GM18870 (cell line): ENCODE measurements at regions not wholly inside any gene's neighbourhood (a gene's known extent, or its start where the extent isn't known, plus 50 kb on each side); places are given as distances from the start of the nearest gene placed in this dataset.
"Not testable (repeated sequence)": the region's sequence is repeated elsewhere in the genome, so short reads cannot be mapped to it uniquely, and the experiment has no call there.

ENCODE experiments used
- ATAC-seq: cut with Tn5 transposase; IDR thresholded peaks from one replicate; pipeline ENCODE4 v1.9.1; 2021; ENCODE audit warnings: moderate library complexity; ENCODE audit not compliant: unreplicated experiment

DNA sequence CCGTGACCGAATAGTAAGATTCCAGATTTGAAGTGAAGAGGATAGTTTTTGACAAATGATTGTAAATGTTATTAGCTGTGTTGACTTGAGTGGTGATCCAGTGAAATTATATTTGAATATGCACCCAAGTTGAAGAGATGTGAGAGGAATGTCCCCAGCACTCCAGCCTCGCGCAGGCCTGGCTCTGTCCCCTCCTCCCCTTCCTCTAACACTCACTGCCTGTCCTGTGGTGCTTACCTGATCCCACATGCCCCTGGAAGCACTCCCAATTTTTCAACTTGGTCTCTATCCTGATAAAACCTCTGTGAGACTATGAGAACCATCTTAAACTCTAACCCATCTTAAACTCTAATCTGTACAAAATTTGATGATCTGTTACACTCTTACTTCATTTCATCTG, 154.7 kb upstream of the LRP1B start:
- ATAC-seq: no peak

GRCh38 chr2:142284336-142284735, 153.5 kb upstream of the LRP1B start:
- not testable (repeated sequence) for ATAC-seq

- ATAC-seq: no peak
Measured at GRCh38 chr2:142280831-142281230, 150.0 kb upstream of the LRP1B start.

- no peak for ATAC-seq
Measured at GRCh38 chr2:142270990-142271389, 140.2 kb upstream of the LRP1B start.

DNA sequence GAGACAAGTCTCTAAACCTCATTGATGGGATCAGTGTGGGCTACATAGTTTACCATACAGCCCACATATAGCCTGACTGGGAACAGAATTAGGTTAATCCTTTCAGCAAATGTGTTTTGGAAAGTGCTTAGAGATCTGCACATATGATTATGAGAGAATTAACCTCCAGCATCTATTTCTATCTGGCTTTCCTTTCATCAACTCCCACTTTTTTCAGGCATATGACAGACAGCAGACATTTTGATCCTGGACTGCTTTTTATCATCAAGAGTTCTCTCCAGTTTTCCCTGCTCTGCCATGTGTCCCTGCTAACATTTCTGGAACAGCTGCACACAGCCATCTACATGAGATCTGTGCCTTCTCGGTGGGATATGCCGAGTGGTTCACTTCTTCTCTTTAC, 139.5 kb upstream of the LRP1B start:
- no peak for ATAC-seq

DNA sequence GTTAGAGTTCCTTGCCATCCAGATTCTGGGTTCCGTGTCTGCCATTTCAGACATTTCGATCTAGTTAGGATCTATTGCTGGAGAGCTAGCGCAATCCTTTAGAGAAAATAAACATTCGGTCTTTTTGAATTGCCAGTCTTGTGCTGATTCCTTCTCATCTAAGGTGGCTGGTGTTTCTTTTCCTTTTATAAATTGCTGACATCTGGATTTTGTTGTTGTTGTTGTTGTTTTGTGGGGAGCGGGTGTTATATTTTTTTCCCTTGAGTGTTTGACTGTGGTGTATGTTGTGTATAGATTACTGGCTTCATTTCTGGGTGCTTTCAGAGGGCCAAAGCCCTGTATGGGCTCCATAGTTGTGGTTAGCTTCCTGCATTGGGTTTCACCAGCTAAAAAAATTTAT, 128.5 kb upstream of the LRP1B start:
- ATAC-seq: no peak

DNA sequence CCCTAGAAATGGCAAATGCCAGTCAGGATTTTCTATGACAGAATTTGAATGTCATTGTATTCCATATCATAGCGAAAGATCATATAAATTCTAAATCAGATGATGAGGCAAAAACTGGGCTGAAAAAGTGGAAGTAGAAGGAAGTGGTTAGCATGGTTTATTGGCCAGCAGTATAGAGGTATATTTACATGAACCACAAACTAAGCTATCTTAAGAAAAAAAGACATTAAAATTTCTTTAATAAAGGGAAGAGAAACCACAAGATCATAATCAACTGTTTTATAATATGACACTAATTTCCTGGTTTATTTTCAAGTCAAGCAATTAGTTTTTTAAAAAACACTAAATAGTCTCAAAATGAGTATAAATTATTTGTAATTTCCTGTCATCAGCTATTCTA, 123.2 kb upstream of the LRP1B start:
- ATAC-seq: no peak

DNA sequence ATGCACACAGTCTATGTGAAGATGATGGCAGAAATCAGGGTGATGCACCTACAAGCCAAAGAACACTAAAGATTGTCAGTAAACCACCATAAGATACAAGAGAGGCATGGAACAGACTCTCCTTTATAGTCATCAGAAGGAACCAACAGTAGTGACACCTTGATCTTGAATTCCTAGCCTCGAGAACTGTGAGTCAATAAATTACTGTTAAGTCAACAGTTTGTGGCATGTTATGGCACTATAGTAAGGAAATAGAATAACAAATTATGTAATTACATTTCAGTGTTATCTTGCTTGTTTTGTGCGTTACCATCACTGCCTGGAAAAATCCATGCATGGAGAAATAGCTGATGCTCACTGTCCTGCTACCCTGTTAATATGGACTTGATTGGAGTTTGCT, 110.2 kb upstream of the LRP1B start:
- ATAC-seq: no peak

DNA sequence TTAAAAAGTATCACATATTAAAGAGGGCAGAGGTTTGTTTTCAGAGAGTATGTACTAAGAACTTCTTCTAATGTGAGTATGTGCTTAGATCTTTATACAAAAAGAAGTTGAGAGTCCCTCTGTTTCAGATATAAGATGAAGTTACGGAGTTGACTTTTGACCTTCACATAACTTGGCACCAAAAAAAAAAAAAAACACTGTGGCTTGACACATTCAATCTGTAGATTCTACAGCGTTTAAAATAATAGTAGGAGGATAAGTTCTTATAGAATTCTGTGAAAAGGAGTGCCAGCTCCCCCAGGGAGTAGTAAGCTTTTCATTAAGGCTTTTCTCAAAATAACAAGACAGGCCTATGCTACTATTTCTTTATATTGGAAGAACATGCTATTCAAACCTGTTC, 105.4 kb upstream of the LRP1B start:
- ATAC-seq: no peak

DNA sequence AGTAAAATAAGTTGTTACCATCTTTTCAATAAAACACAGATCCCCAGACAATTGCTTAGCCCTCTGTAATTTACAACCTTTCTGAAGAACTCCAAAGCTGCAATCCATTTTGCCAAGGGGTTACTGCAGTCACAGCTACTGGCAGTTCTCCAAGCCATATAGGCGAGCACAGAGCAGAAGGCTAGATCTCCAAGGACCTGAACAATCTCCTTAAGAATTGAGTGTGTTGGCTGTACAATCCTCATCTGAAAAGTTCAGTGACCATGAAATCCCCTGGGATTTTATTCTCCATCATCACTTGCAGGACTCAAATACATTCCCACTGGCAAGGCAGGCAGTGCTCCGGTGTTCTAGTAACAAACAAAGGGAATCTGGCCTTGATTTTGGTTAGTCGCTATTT, 103.9 kb upstream of the LRP1B start:
- ATAC-seq: no peak

- ATAC-seq: no peak
Measured at GRCh38 chr2:142223309-142223708, 92.5 kb upstream of the LRP1B start.

GRCh38 chr2:142222715-142223114, 91.9 kb upstream of the LRP1B start:
- ATAC-seq: no peak

DNA sequence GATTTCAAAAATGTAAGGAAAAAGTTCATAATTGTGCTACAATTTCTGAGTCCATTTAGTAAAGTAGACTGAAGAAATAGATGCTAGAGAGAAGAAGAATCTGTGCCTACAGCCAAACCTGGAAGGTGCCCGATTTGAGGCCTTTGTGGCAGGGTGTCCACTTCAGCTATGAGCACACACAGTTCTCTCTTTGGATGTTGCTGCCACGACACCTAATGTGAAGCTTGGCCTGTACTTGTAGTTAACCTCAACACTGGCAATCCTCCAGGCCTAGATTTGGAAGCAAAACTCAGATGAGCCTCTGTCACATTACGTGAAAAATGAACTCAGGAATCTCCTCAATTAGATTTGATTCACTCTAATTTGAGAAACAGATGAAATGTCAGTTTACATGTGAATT, 90.1 kb upstream of the LRP1B start:
- no peak for ATAC-seq

DNA sequence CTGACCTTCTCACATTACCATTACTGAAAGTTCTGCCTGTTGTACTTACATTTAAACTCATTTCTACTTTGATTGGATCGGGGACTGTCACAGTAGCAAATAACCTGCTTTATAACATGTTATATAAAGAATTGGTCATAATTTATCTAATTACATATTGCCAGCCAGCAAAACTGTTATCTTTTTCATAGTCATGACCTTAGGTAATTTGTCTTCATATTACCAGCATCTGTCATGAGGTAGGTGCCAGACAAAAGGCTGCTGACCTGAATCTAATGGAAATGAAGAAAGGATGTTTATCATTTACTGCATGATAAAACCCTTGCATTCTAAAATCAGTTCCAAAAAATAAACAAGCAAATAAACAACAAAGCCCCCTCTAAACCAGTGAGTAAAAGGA, 89.4 kb upstream of the LRP1B start:
- ATAC-seq: no peak

GRCh38 chr2:142218471-142218870, 87.7 kb upstream of the LRP1B start:
- no peak for ATAC-seq

- no peak for ATAC-seq
Measured at GRCh38 chr2:142217804-142218203, 87.0 kb upstream of the LRP1B start.

GRCh38 chr2:142200062-142200461, 69.2 kb upstream of the LRP1B start:
- ATAC-seq: no peak

GRCh38 chr2:142199073-142199472, 68.3 kb upstream of the LRP1B start:
- no peak for ATAC-seq

- ATAC-seq: no peak
Measured at GRCh38 chr2:142190805-142191204, 60.0 kb upstream of the LRP1B start.

- no peak for ATAC-seq
Measured at GRCh38 chr2:142189501-142189900, 58.7 kb upstream of the LRP1B start.

DNA sequence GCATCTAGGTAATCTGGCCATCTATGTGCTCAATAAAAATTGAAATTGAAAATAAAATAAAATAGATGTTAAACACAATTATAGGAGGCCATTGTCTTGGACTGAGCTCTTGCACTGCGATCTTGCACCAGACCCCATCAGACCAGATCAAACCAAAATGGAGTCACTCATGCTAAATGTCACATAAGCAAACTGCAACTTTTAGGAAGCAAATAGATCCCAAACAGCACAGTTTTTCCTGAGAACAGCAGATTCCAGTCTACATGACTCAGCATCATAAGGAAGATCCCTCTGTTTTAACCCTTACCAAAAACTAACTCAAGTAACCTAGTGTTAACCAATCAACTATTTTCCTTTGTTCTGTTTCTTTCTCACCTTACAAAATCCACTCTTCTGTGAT, 57.7 kb upstream of the LRP1B start:
- no peak for ATAC-seq

DNA sequence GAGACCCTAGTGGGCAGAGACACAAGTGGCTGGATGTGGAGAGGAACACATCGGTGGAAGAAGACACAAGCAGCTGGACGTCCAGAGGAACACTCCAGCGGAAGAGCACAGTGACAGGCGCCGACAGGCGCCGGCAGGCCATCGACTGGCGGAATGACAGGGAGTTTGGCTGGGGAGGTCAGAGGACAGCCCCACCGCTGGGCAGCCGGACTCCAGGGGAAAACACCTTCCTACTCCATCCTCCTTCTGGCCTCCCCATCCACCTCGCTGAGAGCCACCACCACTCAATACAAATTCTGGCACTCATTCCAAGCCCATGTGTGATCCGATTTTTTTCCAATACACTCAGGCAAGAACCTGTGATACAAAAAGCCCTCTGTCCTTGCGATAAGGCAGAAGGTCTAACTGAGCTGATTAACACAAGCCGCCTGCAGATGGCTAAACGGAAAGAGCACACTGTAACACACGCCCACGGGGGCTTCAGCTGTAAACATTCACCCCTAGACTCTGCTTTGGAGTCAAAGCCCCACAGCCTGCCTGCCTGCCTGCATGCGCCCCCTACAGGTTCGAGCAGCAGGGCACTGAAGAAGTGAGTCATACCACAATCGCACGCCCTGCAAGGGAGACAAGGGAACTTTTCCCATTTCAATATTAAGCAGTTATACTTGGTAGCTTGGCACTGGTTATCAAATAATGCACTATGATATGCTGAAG, 50.2 kb upstream of the LRP1B start:
- ATAC-seq: no peak
